Mesendoderm (in vitro differentiated cells): ENCODE measurements at regions not wholly inside any gene's neighbourhood (a gene's known extent, or its start where the extent isn't known, plus 50 kb on each side); places are given as distances from the start of the nearest gene placed in this dataset.

Experiments used
- DNase-seq: peaks from one replicate; pipeline ENCODE4 v3.0.0; 2013
- H2AK5ac ChIP-seq: 2 replicates; pipeline ENCODE4 v1.6.1; 2013; ENCODE audit warnings: low read length, inconsistent platforms
- H2BK120ac ChIP-seq: 2 replicates; pipeline ENCODE4 v1.6.1; 2013; ENCODE audit warnings: low read depth, mild to moderate bottlenecking, low read length, moderate library complexity, mixed read lengths
- H2BK15ac ChIP-seq: replicated peaks from 2 replicates; pipeline ENCODE4 v1.6.1; 2013; ENCODE audit warnings: low read depth, mild to moderate bottlenecking, moderate library complexity
- H2BK5ac ChIP-seq: 2 replicates; pipeline ENCODE4 v1.6.1; 2013; ENCODE audit warnings: low read length, inconsistent platforms
- H3K18ac ChIP-seq: 2 replicates; pipeline ENCODE4 v1.6.1; 2013; ENCODE audit warnings: mild to moderate bottlenecking, low read length, mixed read lengths
- H3K23ac ChIP-seq: one replicate; pipeline ENCODE4 v1.6.1; 2013; ENCODE audit warnings: low read length
- H3K27ac ChIP-seq: 2 replicates; pipeline ENCODE4 v1.5.1; 2013; ENCODE audit warnings: low read depth, mild to moderate bottlenecking, inconsistent platforms, low read length, moderate library complexity
- H3K27me3 ChIP-seq: 2 replicates; pipeline ENCODE4 v1.6.1; 2013; ENCODE audit warnings: low read length, control low read depth, mild to moderate bottlenecking, inconsistent platforms; ENCODE audit not compliant: insufficient read depth, poor library complexity
- H3K36me3 ChIP-seq: 2 replicates; pipeline ENCODE4 v1.6.1; 2013; ENCODE audit warnings: low read length, inconsistent platforms; ENCODE audit not compliant: control insufficient read depth, insufficient read depth
- H3K4ac ChIP-seq: one replicate; pipeline ENCODE4 v1.6.1; 2013; ENCODE audit warnings: low read depth, mild to moderate bottlenecking, low read length, moderate library complexity
- H3K4me1 ChIP-seq: 2 replicates; pipeline ENCODE4 v1.6.1; 2013; ENCODE audit warnings: low read depth, low read length, inconsistent platforms; ENCODE audit not compliant: control insufficient read depth
- H3K4me2 ChIP-seq: 2 replicates; pipeline ENCODE4 v1.6.1; 2013; ENCODE audit warnings: low read length
- H3K4me3 ChIP-seq: 2 replicates; pipeline ENCODE4 v1.5.1; 2013; ENCODE audit warnings: mild to moderate bottlenecking, low read length
- H3K56ac ChIP-seq: one replicate; pipeline ENCODE4 v1.6.1; 2013; ENCODE audit warnings: low read length
- H3K79me1 ChIP-seq: 2 replicates; pipeline ENCODE4 v1.6.1; 2013; ENCODE audit warnings: low read length, inconsistent platforms
- H3K79me2 ChIP-seq: 2 replicates; pipeline ENCODE4 v1.6.1; 2013; ENCODE audit warnings: mild to moderate bottlenecking, low read length; ENCODE audit not compliant: control insufficient read depth, insufficient read depth
- H3K9ac ChIP-seq: 2 replicates; pipeline ENCODE4 v1.6.1; 2013; ENCODE audit warnings: low read length, inconsistent platforms
- H4K5ac ChIP-seq: one replicate; pipeline ENCODE4 v1.6.1; 2013; ENCODE audit warnings: low read length
- H4K8ac ChIP-seq: one replicate; pipeline ENCODE4 v1.6.1; 2013; ENCODE audit warnings: low read depth, mild to moderate bottlenecking, control low read depth, low read length, moderate library complexity
- WGBS: extraction: QIAGEN DNeasy Blood & Tissue Kit; methylation state at CpG from one replicate; pipeline ENCODE4 v1.1.7; 2013; ENCODE audit warnings: low lambda C conversion rate, missing lambda C conversion rate; ENCODE audit not compliant: insufficient coverage; ENCODE audit errors: extremely low coverage; 5-methylcytosine and 5-hydroxymethylcytosine counted together

- no peak overlapping the region for H2BK5ac ChIP-seq
- DNase-seq: no peak
- H3K18ac ChIP-seq: no peak overlapping the region
- H3K23ac ChIP-seq: no peak overlapping the region
- WGBS: no CpG with 5 or more reads among the region's 1 CpG
- H2AK5ac ChIP-seq: no peak overlapping the region
- H3K36me3 ChIP-seq: no peaks in the 10 kb centered on the region
- no peak overlapping the region for H4K8ac ChIP-seq
- H3K27me3 ChIP-seq: no peaks in the 10 kb centered on the region
- H3K56ac ChIP-seq: no peak overlapping the region
- H2BK15ac ChIP-seq: no peak overlapping the region
- no peak overlapping the region for H3K4me3 ChIP-seq
- no peaks in the 10 kb centered on the region for H3K79me2 ChIP-seq
- H3K4ac ChIP-seq: no peak overlapping the region
- no peaks in the 10 kb centered on the region for H3K79me1 ChIP-seq
- peaks cover 2% of the 10 kb centered on the region for H3K4me1 ChIP-seq
- no peak overlapping the region for H4K5ac ChIP-seq
- no peak overlapping the region for H3K4me2 ChIP-seq
- no peak overlapping the region for H2BK120ac ChIP-seq
- no peak overlapping the region for H3K9ac ChIP-seq
- no peak overlapping the region for H3K27ac ChIP-seq
Observed at GRCh38 chr18:52220062-52220591, 119.9 kb upstream of the DCC start.

GRCh38 chr18:52222211-52222610 is 117.8 kb upstream of the DCC start:
- H4K5ac ChIP-seq: no peak overlapping the region
- no peak overlapping the region for H2BK120ac ChIP-seq
- no peak overlapping the region for H3K27ac ChIP-seq
- H3K4me1 ChIP-seq: peaks cover 2% of the 10 kb centered on the region
- H2BK15ac ChIP-seq: no peak overlapping the region
- no peak overlapping the region for H3K56ac ChIP-seq
- H3K4me2 ChIP-seq: no peak overlapping the region
- H3K36me3 ChIP-seq: no peaks in the 10 kb centered on the region
- H3K79me1 ChIP-seq: no peaks in the 10 kb centered on the region
- H3K79me2 ChIP-seq: no peaks in the 10 kb centered on the region
- H3K4ac ChIP-seq: no peak overlapping the region
- no peaks in the 10 kb centered on the region for H3K27me3 ChIP-seq
- no CpG with 5 or more reads among the region's 2 CpGs for WGBS
- H3K23ac ChIP-seq: no peak overlapping the region
- H2BK5ac ChIP-seq: no peak overlapping the region
- H3K4me3 ChIP-seq: no peak overlapping the region
- no peak overlapping the region for H2AK5ac ChIP-seq
- no peak overlapping the region for H3K9ac ChIP-seq
- H3K18ac ChIP-seq: no peak overlapping the region
- DNase-seq: peak; percentile 22
- no peak overlapping the region for H4K8ac ChIP-seq

DNA sequence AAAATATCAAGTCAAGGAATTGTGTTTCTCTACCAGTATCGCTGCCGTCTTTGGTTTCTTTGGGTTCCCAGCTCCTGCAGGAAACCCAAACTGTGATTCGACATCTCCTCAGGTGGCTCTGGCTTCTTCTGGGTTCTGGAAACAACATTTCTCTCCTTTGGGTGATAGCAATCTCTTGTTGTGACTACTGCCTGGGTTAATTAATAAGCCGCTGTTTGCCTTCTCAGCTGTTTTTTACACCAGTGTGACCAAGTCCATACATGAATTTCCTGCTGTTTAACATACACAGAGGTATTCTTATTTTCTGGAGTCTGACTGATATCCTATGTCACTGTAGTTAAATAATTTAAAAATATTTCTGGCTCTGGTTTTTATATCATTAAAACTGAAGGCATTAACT is 112.5 kb upstream of the DCC start:
- no CpG with 5 or more reads among the region's 4 CpGs for WGBS
- Histone ChIP-seq H3K79me1 (no peaks in the 10 kb centered on the region), H3K56ac (no peak overlapping the region), H3K4ac (no peak overlapping the region), H3K23ac (no peak overlapping the region), H3K36me3 (no peaks in the 10 kb centered on the region), H3K4me3 (no peak overlapping the region), H3K4me2 (no peak overlapping the region), H2AK5ac (no peak overlapping the region), H3K18ac (no peak overlapping the region), H3K4me1 (no peaks in the 10 kb centered on the region), H2BK15ac (no peak overlapping the region), H3K9ac (no peak overlapping the region), H4K8ac (no peak overlapping the region), H3K79me2 (no peaks in the 10 kb centered on the region), H3K27me3 (no peaks in the 10 kb centered on the region), H2BK5ac (no peak overlapping the region), H4K5ac (no peak overlapping the region), H2BK120ac (no peak overlapping the region), H3K27ac (no peak overlapping the region)
- no peak for DNase-seq

- no peak overlapping the region for H3K4me2 ChIP-seq
- no peak overlapping the region for H2BK5ac ChIP-seq
- no peaks in the 10 kb centered on the region for H3K27me3 ChIP-seq
- no peaks in the 10 kb centered on the region for H3K4me1 ChIP-seq
- H3K9ac ChIP-seq: no peak overlapping the region
- no peak overlapping the region for H3K27ac ChIP-seq
- H2AK5ac ChIP-seq: no peak overlapping the region
- H3K79me2 ChIP-seq: no peaks in the 10 kb centered on the region
- no CpG with 5 or more reads among the region's 3 CpGs for WGBS
- H4K5ac ChIP-seq: no peak overlapping the region
- H3K56ac ChIP-seq: no peak overlapping the region
- H3K79me1 ChIP-seq: no peaks in the 10 kb centered on the region
- no peak overlapping the region for H3K4me3 ChIP-seq
- H4K8ac ChIP-seq: no peak overlapping the region
- no peak for DNase-seq
- no peak overlapping the region for H2BK15ac ChIP-seq
- H3K23ac ChIP-seq: no peak overlapping the region
- no peak overlapping the region for H2BK120ac ChIP-seq
- H3K36me3 ChIP-seq: no peaks in the 10 kb centered on the region
- no peak overlapping the region for H3K4ac ChIP-seq
- no peak overlapping the region for H3K18ac ChIP-seq
Observed at GRCh38 chr18:52228166-52228565, 111.8 kb upstream of the DCC start.

GRCh38 chr18:52236131-52236530 is 103.9 kb upstream of the DCC start:
- no peak overlapping the region for H3K4me2 ChIP-seq
- no peak overlapping the region for H3K4me3 ChIP-seq
- H2BK5ac ChIP-seq: no peak overlapping the region
- no peak overlapping the region for H2AK5ac ChIP-seq
- no CpG with 5 or more reads among the region's 1 CpG for WGBS
- H4K5ac ChIP-seq: no peak overlapping the region
- no peaks in the 10 kb centered on the region for H3K79me2 ChIP-seq
- no peak overlapping the region for H2BK15ac ChIP-seq
- no peak overlapping the region for H3K27ac ChIP-seq
- no peak overlapping the region for H4K8ac ChIP-seq
- DNase-seq: no peak
- H3K56ac ChIP-seq: no peak overlapping the region
- H2BK120ac ChIP-seq: no peak overlapping the region
- no peaks in the 10 kb centered on the region for H3K4me1 ChIP-seq
- no peak overlapping the region for H3K4ac ChIP-seq
- H3K18ac ChIP-seq: no peak overlapping the region
- no peak overlapping the region for H3K9ac ChIP-seq
- H3K23ac ChIP-seq: no peak overlapping the region
- no peaks in the 10 kb centered on the region for H3K36me3 ChIP-seq
- H3K79me1 ChIP-seq: no peaks in the 10 kb centered on the region
- no peaks in the 10 kb centered on the region for H3K27me3 ChIP-seq

- no peak overlapping the region for H2AK5ac ChIP-seq
- H3K4me2 ChIP-seq: no peak overlapping the region
- H3K4me1 ChIP-seq: no peaks in the 10 kb centered on the region
- no peaks in the 10 kb centered on the region for H3K36me3 ChIP-seq
- H3K79me1 ChIP-seq: no peaks in the 10 kb centered on the region
- no peak overlapping the region for H4K5ac ChIP-seq
- H3K9ac ChIP-seq: no peak overlapping the region
- no peak for DNase-seq
- H3K79me2 ChIP-seq: no peaks in the 10 kb centered on the region
- H3K18ac ChIP-seq: no peak overlapping the region
- H2BK15ac ChIP-seq: no peak overlapping the region
- H3K23ac ChIP-seq: no peak overlapping the region
- no peaks in the 10 kb centered on the region for H3K27me3 ChIP-seq
- H2BK120ac ChIP-seq: no peak overlapping the region
- no peak overlapping the region for H4K8ac ChIP-seq
- H3K27ac ChIP-seq: no peak overlapping the region
- no peak overlapping the region for H3K4ac ChIP-seq
- no peak overlapping the region for H3K4me3 ChIP-seq
- no peak overlapping the region for H3K56ac ChIP-seq
- no peak overlapping the region for H2BK5ac ChIP-seq
- WGBS: no CpG with 5 or more reads among the region's 2 CpGs
Observed at GRCh38 chr18:52237551-52237950, 102.4 kb upstream of the DCC start.
